T-cell (primary cell): ENCODE measurements at regions not wholly inside any gene's neighbourhood (a gene's known extent, or its start where the extent isn't known, plus 50 kb on each side); places are given as distances from the start of the nearest gene placed in this dataset.

Experiments used
- ATAC-seq, 4 experiments: fragments of 200-7000 bp in 3 of 4; fragments of 150-1000 bp in 1 of 4; cut with Tn5 transposase; replicated peaks in 1 of 4; 1 replicate in 3 of 4; 2 replicates in 1 of 4; pipeline ENCODE4 v1.10.0; 2021; ENCODE audit warnings: moderate library complexity in 3 of 4, mild to moderate bottlenecking in 2 of 4, moderate number of reproducible peaks in 1 of 4
- CTCF ChIA-PET, 2 donors: fragments of 300-600 bp; sonication (Branson Sonifier 250); formaldehyde crosslinking; loops; one replicate each; lab custom pipeline; 2022; ENCODE audit warnings: antibody characterized with exemption in 2 of 2; lab: Charles Lee
- POLR2A ChIA-PET, 2 donors: fragments of 300-600 bp; sonication (Branson Sonifier 250); formaldehyde crosslinking; loops; one replicate each; lab custom pipeline; 2022; ENCODE audit warnings: antibody characterized with exemption in 2 of 2; lab: Charles Lee
- DNase-seq, 35 experiments: peaks; one replicate each; pipeline versions ENCODE4 v3.0.0 to v3.0.0-alpha.2; 2013 to 2023
- H3K27ac ChIP-seq: one replicate; pipeline ENCODE4 v1.5.1; 2013; ENCODE audit warnings: low read length
- H3K27me3 ChIP-seq, 2 experiments: replicated peaks in 1 of 2; 1 replicate in 1 of 2; 2 replicates in 1 of 2; pipeline versions ENCODE4 v1.6.1 to v1.7.0; 2013; ENCODE audit warnings: low read length in 1 of 2, mixed read lengths in 1 of 2; ENCODE audit not compliant: control insufficient read depth in 2 of 2, insufficient read depth in 2 of 2; ENCODE audit errors: extremely low read depth in 1 of 2
- H3K36me3 ChIP-seq, 2 donors: 1 replicate in 1 of 2; 2 replicates in 1 of 2; pipeline versions ENCODE4 v1.6.1 to v1.7.0; 2013; ENCODE audit warnings: low read length in 1 of 2; ENCODE audit not compliant: control insufficient read depth in 2 of 2, insufficient read depth in 1 of 2; ENCODE audit errors: extremely low read depth in 1 of 2
- H3K4me1 ChIP-seq, 2 experiments: 1 replicate in 1 of 2; 2 replicates in 1 of 2; pipeline versions ENCODE4 v1.6.1 to v1.7.0; 2013; ENCODE audit warnings: low read length in 2 of 2, mixed read lengths in 1 of 2; ENCODE audit not compliant: insufficient read depth in 2 of 2, control insufficient read depth in 1 of 2; ENCODE audit errors: extremely low read depth in 1 of 2
- H3K4me3 ChIP-seq, 2 donors: 1 replicate in 1 of 2; 2 replicates in 1 of 2; pipeline versions ENCODE4 v1.5.1 to v1.7.0; 2013; ENCODE audit warnings: mild to moderate bottlenecking in 2 of 2, low read length in 1 of 2, moderate library complexity in 1 of 2; ENCODE audit not compliant: control insufficient read depth in 1 of 2; ENCODE audit errors: extremely low read depth in 1 of 2
- H3K9me3 ChIP-seq: 2 replicates; pipeline ENCODE4 v1.7.0; 2013
- H3K27ac Mint-ChIP-seq, 2 donors: one replicate each; pipeline ENCODE4 v1.8.0; 2020 to 2021; ENCODE audit warnings: mild to moderate bottlenecking in 2 of 2, mixed read lengths in 2 of 2
- H3K27me3 Mint-ChIP-seq, 2 donors: one replicate each; pipeline ENCODE4 v1.8.0; 2021 to 2022; ENCODE audit warnings: mixed read lengths in 2 of 2
- H3K36me3 Mint-ChIP-seq: one replicate; pipeline ENCODE4 v1.8.0; 2021; ENCODE audit warnings: mixed read lengths
- H3K4me1 Mint-ChIP-seq, 3 donors: one replicate each; pipeline ENCODE4 v1.8.0; 2020 to 2022; ENCODE audit warnings: mixed read lengths in 3 of 3, mild to moderate bottlenecking in 1 of 3
- H3K4me3 Mint-ChIP-seq, 3 donors: one replicate each; pipeline ENCODE4 v1.8.0; 2020 to 2022; ENCODE audit warnings: mild to moderate bottlenecking in 3 of 3, mixed read lengths in 3 of 3, moderate library complexity in 3 of 3
- H3K9me3 Mint-ChIP-seq, 3 donors: one replicate each; pipeline ENCODE4 v1.8.0; 2020 to 2022; ENCODE audit warnings: mixed read lengths in 3 of 3
- WGBS: methylation state at CpG from one replicate; pipeline ENCODE4 v1.1.5; 2013; ENCODE audit warnings: missing lambda C conversion rate; ENCODE audit not compliant: insufficient coverage; 5-methylcytosine and 5-hydroxymethylcytosine counted together

GRCh38 chr10:112080231-112080630, 103.3 kb downstream of the GPAM start:
- POLR2A ChIA-PET = no interaction called here
- peaks cover 0 to 2% of the 10 kb centered on the region in 2 experiments for H3K27me3 ChIP-seq
- H3K36me3 Mint-ChIP-seq = no peaks in the 10 kb centered on the region
- H3K27ac ChIP-seq = no peak overlapping the region
- WGBS = no CpG with 5 or more reads among the region's 2 CpGs
- no peak for ATAC-seq
- no peaks in the 10 kb centered on the region for H3K9me3 Mint-ChIP-seq
- no peaks in the 10 kb centered on the region for H3K4me1 ChIP-seq
- H3K4me3 ChIP-seq = no peak overlapping the region
- no peak overlapping the region for H3K4me3 Mint-ChIP-seq
- no peak overlapping the region for H3K27ac Mint-ChIP-seq
- DNase-seq = no peak
- peaks cover 10 to 19% of the 10 kb centered on the region in 2 donors for H3K27me3 Mint-ChIP-seq
- H3K9me3 ChIP-seq = no peaks in the 10 kb centered on the region
- no peaks in the 10 kb centered on the region for H3K4me1 Mint-ChIP-seq
- CTCF ChIA-PET = no interaction called here
- H3K36me3 ChIP-seq = no peaks in the 10 kb centered on the region

GRCh38 chr10:112082120-112082519, 101.4 kb downstream of the GPAM start:
- Histone ChIP-seq H3K9me3 (no peaks in the 10 kb centered on the region), H3K27ac (no peak overlapping the region), H3K4me3 (no peak overlapping the region), H3K27me3 (peaks cover 0 to 2% of the 10 kb centered on the region in 2 experiments), H3K36me3 (no peaks in the 10 kb centered on the region), H3K4me1 (no peaks in the 10 kb centered on the region)
- H3K9me3 Mint-ChIP-seq = no peaks in the 10 kb centered on the region
- POLR2A ChIA-PET = no interaction called here
- H3K27ac Mint-ChIP-seq = no peak overlapping the region
- 91% methylated on average over 4 of the region's 5 CpGs for WGBS
- no peak overlapping the region for H3K4me3 Mint-ChIP-seq
- CTCF ChIA-PET = no interaction called here
- no peak for ATAC-seq
- H3K36me3 Mint-ChIP-seq = no peaks in the 10 kb centered on the region
- H3K27me3 Mint-ChIP-seq = peaks cover 15 to 26% of the 10 kb centered on the region in 2 donors
- DNase-seq = no peak
- H3K4me1 Mint-ChIP-seq = no peaks in the 10 kb centered on the region

- H3K4me3 Mint-ChIP-seq = no peak overlapping the region
- no peaks in the 10 kb centered on the region for H3K36me3 Mint-ChIP-seq
- Histone ChIP-seq H3K4me3 (no peak overlapping the region), H3K27me3 (peaks cover 2 to 5% of the 10 kb centered on the region in 2 experiments), H3K36me3 (no peaks in the 10 kb centered on the region), H3K9me3 (no peaks in the 10 kb centered on the region), H3K27ac (no peak overlapping the region), H3K4me1 (no peaks in the 10 kb centered on the region)
- no peak overlapping the region for H3K27ac Mint-ChIP-seq
- ChIA-PET CTCF (no interaction called here), POLR2A (no interaction called here)
- ATAC-seq (no peak), DNase-seq (no peak)
- peaks cover 15 to 26% of the 10 kb centered on the region in 2 donors for H3K27me3 Mint-ChIP-seq
- WGBS = 69% methylated on average over 2 of the region's 4 CpGs
- H3K4me1 Mint-ChIP-seq = no peaks in the 10 kb centered on the region
- no peaks in the 10 kb centered on the region for H3K9me3 Mint-ChIP-seq
Measured at GRCh38 chr10:112083472-112083871, 100.1 kb downstream of the GPAM start.

GRCh38 chr10:112087953-112088456, 95.6 kb downstream of the GPAM start:
- H3K27me3 Mint-ChIP-seq = peaks cover 14 to 20% of the 10 kb centered on the region in 2 donors
- H3K9me3 ChIP-seq = no peaks in the 10 kb centered on the region
- no peaks in the 10 kb centered on the region for H3K9me3 Mint-ChIP-seq
- H3K27ac Mint-ChIP-seq = no peak overlapping the region
- H3K27me3 ChIP-seq = peaks cover 0 to 5% of the 10 kb centered on the region in 2 experiments
- no peaks in the 10 kb centered on the region for H3K4me1 ChIP-seq
- H3K36me3 ChIP-seq = no peaks in the 10 kb centered on the region
- no peaks in the 10 kb centered on the region for H3K36me3 Mint-ChIP-seq
- CTCF ChIA-PET = no interaction called here
- H3K4me1 Mint-ChIP-seq = no peaks in the 10 kb centered on the region
- DNase-seq = no peak
- POLR2A ChIA-PET = no interaction called here
- no peak for ATAC-seq
- no peak overlapping the region for H3K4me3 ChIP-seq
- 53% methylated on average over 4 of the region's 10 CpGs for WGBS
- H3K4me3 Mint-ChIP-seq = no peak overlapping the region
- H3K27ac ChIP-seq = no peak overlapping the region

GRCh38 chr10:112091703-112092102, 91.9 kb downstream of the GPAM start:
- H3K27ac Mint-ChIP-seq = no peak overlapping the region
- Histone ChIP-seq H3K27ac (no peak overlapping the region), H3K36me3 (no peaks in the 10 kb centered on the region), H3K27me3 (peaks cover 0 to 5% of the 10 kb centered on the region in 2 experiments), H3K9me3 (no peaks in the 10 kb centered on the region), H3K4me1 (no peaks in the 10 kb centered on the region), H3K4me3 (no peak overlapping the region)
- ATAC-seq (no peak), DNase-seq (no peak)
- no peaks in the 10 kb centered on the region for H3K4me1 Mint-ChIP-seq
- CTCF ChIA-PET = no interaction called here
- WGBS = no CpG with 5 or more reads among the region's 1 CpG
- H3K4me3 Mint-ChIP-seq = no peak overlapping the region
- H3K36me3 Mint-ChIP-seq = no peaks in the 10 kb centered on the region
- POLR2A ChIA-PET = no interaction called here
- peaks cover 8% of the 10 kb centered on the region in 2 donors for H3K27me3 Mint-ChIP-seq
- H3K9me3 Mint-ChIP-seq = no peaks in the 10 kb centered on the region

- H3K36me3 Mint-ChIP-seq = no peaks in the 10 kb centered on the region
- H3K9me3 Mint-ChIP-seq = no peaks in the 10 kb centered on the region
- no peak overlapping the region for H3K27ac Mint-ChIP-seq
- Histone ChIP-seq H3K9me3 (no peaks in the 10 kb centered on the region), H3K4me1 (no peaks in the 10 kb centered on the region), H3K27ac (no peak overlapping the region), H3K4me3 (no peak overlapping the region), H3K36me3 (no peaks in the 10 kb centered on the region), H3K27me3 (peaks cover 0 to 5% of the 10 kb centered on the region in 2 experiments)
- ChIA-PET POLR2A (no interaction called here), CTCF (no interaction called here)
- DNase-seq (no peak), ATAC-seq (no peak)
- peaks cover 6 to 9% of the 10 kb centered on the region in 2 donors for H3K27me3 Mint-ChIP-seq
- no peak overlapping the region for H3K4me3 Mint-ChIP-seq
- no CpG with 5 or more reads among the region's 1 CpG for WGBS
- no peaks in the 10 kb centered on the region for H3K4me1 Mint-ChIP-seq
Measured at GRCh38 chr10:112092519-112092918, 91.0 kb downstream of the GPAM start.

- no peaks in the 10 kb centered on the region for H3K27me3 ChIP-seq
- WGBS = 100% methylated on average over 2 of the region's 3 CpGs
- Mint-ChIP-seq H3K27me3 (peaks cover 9 to 13% of the 10 kb centered on the region in 2 donors), H3K9me3 (no peaks in the 10 kb centered on the region), H3K4me1 (no peaks in the 10 kb centered on the region), H3K4me3 (no peak overlapping the region), H3K27ac (no peak overlapping the region), H3K36me3 (no peaks in the 10 kb centered on the region)
- POLR2A ChIA-PET = no interaction called here
- no peaks in the 10 kb centered on the region for H3K4me1 ChIP-seq
- no peak overlapping the region for H3K27ac ChIP-seq
- DNase-seq (no peak), ATAC-seq (no peak)
- no peak overlapping the region for H3K4me3 ChIP-seq
- no peaks in the 10 kb centered on the region for H3K36me3 ChIP-seq
- no peaks in the 10 kb centered on the region for H3K9me3 ChIP-seq
- CTCF ChIA-PET = no interaction called here
Measured at GRCh38 chr10:112094984-112095383, 88.6 kb downstream of the GPAM start.
